ENCODE measurements at regions not wholly inside any gene's neighbourhood (a gene's known extent, or its start where the extent isn't known, plus 50 kb on each side); places are given as distances from the start of the nearest gene placed in this dataset.
A peak's percentile ranks its signal among the peaks of the same experiment; 100 is the strongest.
"Not testable (repeated sequence)": the region's sequence is repeated elsewhere in the genome, so short reads cannot be mapped to it uniquely, and the experiment has no call there.

DNA sequence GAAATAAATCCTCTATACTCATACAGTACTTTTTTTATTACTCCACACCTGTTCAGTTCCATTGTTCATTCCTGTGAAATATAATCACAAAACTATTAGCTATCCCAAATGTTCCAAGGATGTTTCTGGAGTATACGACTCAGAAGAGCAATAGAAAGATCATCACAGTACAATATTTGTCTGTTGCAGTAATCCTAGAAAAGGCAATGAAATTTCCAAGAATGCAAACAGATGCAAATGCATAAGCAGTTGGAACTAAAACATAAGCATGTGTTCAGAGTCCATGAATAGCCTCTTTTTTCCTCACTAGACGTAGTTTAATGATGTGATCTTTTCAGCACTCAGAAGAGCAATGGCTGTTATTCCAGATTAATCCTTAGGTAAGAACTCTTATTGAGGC is 55.2 kb downstream of the RTL3 start:
- no peak for DNase-seq (ENCODE audit: low read depth in 2 of 2)

DNA sequence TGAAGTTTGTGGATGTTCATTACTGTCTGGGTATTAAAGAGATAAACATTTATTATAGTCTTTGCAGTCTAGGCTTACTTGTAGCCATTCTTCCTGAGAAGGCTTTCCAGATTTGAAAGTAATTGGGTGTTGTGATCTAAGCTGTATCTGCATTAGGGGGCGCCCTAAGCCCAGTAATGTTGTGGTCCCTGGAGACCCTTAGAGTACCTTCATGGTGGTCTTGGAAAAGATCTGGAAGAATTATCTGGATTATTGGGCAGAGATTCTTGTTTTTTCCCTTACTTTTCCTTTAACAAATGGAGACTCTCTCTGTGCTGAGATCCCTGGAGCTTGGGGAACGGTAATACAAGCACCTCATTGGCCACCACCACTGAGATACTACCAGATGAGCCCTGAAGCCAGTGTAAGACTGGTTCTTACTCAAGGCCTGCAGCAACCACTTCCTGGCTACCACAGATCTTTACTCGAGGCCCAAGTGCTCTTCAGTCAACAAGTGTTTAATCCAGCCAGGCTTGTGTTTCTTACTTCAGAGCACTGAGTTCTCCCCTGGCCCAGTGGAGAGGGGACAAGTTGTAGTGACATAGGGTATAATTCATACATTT is 63.1 kb downstream of the RTL3 start:
- DNase-seq (ENCODE audit: low read depth in 2 of 2), result no peak

DNA sequence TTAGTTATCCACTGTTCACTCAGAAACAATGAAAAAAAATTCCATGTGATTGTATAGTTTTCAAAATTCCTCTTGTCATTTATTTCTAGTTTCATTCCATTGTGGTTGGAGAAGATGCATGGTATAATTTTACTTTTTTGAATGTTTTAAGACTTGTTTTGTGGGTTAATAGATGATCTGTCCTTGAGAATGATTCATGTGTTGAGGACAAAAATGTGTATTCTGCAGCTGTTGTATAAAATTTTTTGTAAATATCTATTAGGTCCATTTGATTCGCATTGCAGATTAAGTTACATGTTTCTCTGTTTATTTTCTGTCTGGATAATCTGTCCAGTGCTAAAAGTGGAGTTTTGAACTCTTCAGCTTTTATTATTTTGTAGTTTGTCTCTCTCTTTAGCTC is 65.4 kb downstream of the RTL3 start:
- no peak for DNase-seq (ENCODE audit: low read depth in 2 of 2)

DNA sequence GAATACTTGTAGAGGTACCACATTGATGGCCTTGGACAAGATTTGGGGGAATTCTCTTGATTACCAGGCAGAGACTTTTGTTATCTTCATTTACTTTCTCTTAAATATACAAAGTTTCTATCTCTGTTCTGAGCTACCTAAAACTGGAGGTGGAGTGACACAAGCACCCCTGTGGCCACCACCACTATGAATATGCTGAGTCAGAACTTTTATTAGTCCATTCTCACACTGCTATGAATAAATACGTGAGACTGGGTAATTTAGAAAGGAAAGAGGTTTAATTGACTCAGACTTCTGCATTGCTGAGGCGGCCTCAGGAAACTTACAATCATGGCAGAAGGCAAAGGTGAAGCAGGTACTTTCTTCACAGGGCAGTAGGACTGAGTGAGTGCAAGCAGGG is 67.1 kb downstream of the RTL3 start:
- no peak for DNase-seq (ENCODE audit: low read depth in 2 of 2)

DNA sequence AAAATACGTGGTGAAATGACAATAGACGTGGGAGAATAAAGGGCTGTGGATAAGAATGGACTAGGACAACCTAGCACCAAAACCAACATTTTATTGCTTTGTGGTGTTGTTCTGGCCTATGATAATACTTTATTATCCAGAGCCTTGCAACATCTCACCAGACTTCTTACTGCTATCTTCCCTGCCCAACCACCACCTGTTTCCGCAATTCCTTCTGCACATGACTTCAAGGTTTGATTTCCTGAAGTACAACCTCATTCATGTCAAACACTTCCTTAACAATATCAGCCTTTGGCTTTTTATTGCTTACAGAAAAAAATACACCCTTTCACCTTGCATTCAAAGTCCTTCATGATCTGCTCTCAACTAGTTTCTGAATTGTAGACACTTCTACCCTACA is 84.8 kb downstream of the RTL3 start:
- DNase-seq (ENCODE audit: low read depth in 2 of 2), result no peak

DNA sequence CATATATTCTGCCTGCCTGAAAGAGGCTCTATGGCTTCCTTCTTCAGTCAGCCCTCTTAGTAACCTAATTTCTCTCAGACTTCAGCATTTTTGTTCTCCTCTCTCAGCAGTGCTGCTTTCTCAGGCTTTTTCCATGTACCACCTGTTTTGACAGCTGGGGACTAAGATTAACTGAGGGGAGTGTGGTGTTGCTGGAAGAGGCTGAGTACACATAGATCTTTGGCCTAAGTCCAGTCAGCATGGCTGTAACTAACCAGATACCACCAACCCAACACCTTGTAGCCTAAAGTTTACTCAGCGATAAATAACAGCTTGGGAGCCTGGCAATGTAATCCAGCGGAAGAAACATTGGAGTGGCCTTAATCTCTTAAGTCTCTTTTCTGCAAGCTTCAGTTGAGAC is 85.5 kb downstream of the RTL3 start:
- DNase-seq (ENCODE audit: low read depth in 2 of 2), result no peak

DNA sequence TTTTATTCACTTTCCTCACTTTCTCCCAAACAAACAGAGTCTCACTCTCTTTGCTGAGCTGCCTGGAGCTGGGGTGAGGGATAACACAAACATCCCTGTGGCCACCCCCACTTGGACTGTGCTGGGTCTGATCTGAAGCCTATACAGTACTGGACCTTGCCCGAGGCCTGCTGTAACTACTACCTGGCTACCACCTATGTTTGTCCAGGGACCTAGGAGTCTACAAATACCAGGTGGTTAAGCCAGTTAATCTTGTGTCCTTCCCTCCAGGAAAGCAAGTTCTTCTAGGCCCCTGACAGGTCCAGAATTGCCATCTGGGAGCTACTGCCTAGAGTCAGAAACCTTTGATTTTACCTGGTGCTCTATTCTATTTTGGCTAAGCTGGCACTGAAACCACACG is 87.3 kb downstream of the RTL3 start:
- no peak for DNase-seq (ENCODE audit: low read depth in 2 of 2)

DNA sequence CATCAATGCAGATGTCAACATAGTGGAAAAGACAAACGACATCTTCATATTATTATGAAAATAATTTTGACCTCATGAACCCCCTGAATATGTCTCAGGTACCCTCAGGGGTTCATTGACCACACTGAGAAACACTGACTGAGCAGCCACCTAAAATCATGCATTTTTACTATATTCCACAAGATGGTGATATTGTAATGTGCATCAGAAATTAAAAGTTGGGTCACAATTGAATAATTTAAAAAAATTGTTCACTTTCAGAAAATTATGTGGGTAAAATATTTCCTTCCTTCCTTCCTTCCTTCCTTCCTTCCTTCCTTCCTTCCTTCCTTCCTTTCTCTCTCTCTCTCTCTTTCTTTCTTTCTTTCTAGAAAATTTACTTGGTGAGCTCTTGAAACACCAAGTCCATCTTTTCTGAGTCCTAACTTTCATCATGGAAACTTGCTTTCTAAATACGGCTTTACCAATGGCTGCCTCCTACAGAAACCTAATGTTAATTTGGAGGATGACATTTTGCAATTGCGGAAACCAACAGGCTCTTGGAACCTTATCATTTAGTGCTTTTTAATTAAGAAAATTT is 103.6 kb downstream of the RTL3 start:
- DNase-seq (ENCODE audit: low read depth in 2 of 2), result no peak

DNA sequence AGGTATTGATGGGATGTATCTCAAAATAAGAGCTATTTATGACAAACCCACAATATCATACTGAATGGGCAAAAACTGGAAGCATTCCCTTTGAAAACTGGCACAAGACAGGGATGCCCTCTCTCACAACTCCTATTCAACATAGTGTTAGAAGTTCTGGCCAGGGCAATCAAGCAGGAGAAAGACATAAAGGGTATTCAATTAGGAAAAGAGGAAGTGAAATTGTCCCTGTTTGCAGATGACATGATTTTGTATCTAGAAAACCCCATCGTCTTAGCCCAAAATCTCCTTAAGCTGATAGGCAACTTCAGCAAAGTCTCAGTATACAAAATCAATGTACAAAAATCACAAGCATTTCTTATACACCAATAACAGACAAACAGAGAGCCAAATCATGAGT is 106.5 kb downstream of the RTL3 start:
- DNase-seq (ENCODE audit: low read depth in 2 of 2), result not testable (repeated sequence)

DNA sequence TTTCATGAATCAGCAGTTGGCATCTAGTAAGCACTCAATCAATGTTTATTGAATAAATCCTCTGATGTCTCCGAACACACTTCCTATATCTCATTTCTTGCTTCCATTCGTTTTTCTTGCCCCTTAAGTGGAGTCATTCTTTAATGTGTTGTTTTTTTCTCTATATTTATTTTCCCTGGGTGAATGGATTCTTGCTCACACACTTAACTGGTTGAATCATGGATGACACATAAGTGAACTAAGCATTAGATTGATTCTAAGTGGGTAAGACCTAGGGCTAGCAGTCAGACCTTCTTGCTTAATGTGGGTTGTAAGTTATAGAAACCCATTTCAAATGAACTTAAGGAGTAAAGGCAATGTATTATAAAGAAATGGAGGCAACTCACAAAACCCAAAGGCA is 111.1 kb downstream of the RTL3 start:
- no peak for DNase-seq (ENCODE audit: low read depth in 2 of 2)

DNA sequence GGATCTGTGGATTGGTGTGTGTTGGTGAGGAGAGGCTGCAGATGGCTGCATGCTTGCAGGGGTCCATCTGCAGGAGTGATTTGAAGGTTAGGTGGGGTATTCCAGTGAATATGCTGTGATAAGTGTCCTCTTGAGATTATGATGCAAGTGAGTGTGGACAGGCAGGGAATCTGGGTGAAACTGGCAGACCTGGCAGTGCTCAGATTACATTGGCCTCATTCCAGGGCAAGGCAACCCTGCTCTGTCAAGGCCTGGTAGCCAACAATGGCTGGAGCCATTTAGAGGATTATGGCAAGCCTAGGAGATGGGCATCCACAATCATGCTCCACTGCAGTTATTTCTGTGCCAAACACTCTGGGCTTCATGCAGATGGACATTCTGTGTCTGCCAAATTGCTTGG is 113.9 kb downstream of the RTL3 start:
- DNase-seq (ENCODE audit: low read depth in 2 of 2), result no peak

DNA sequence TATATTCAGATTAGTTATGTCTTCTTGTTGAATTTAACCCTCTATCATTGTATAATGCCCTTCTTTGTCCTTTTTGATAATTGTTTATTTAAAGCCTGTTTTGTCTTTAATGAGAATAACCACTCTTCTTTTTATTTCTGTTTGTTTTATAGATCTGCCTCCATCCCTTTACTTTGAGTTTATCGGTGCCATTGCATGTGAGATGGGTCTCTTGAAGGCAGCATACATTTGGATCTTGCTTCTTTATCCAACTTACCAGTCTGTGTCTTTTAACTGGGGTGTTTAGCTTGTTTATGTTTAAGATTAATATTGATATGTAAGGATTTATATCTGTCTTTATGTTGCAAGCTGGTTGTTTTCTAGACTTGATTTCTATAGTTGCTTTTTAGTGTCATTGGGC is 115.8 kb downstream of the RTL3 start:
- no peak for DNase-seq (ENCODE audit: low read depth in 2 of 2)

DNA sequence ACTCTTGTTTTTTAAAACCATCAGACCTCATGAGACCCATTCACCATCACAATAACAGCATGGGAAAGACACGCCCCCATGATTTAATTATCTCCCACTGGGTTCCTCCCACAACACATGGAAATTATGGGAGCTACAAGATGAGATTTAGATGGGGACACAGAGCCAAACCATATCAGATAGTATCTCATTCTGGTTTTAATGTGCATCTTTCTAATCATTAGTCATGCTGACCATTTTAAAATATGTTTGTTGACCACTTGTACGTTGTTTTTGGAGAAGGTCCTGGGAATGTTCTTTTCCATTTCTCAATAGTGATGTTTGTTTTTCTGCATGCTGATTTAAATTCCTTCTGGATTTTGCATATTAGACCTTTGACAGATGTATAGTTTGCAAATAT is 119.0 kb downstream of the RTL3 start:
- no peak for DNase-seq (ENCODE audit: low read depth in 2 of 2)

DNA sequence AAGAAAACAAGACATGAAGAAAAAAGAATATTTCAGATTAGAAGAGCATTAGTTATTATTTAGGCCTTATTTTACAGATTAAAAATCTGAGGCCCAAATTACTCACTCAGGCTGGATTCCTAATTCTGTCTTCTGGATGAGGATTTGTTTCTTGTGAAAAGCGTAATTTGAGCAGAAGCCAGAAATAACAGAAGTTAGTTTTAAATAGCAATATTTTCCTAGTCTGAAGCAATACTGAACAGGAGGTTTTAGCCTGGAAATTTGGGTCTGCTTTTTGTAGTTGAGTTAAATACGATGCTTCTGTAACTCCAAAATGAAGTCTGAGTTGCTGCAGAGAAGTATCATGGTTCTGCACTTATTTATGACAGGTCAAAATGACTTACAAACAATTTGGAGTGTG is 124.9 kb downstream of the RTL3 start:
- no peak for DNase-seq (ENCODE audit: low read depth in 2 of 2)

DNA sequence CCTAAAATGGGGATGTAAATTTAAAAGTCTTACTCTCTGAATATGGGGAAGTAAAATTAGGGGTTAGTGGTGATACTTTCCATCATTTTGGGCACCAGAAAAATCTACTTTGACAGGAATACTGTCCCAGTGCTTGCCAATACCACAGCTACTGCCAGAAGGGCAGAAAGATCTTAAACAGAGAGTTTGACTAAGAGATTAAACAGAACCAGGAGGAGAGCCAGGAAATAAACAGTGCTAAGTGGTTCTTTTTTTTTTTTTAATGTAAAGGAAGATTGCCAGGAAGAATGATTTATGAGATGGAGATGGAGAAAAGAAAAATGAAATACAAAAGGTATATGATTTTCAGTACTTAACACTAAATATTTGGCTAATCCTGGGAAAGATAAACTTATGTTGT is 126.8 kb downstream of the RTL3 start:
- DNase-seq (ENCODE audit: low read depth in 2 of 2), result no peak

DNA sequence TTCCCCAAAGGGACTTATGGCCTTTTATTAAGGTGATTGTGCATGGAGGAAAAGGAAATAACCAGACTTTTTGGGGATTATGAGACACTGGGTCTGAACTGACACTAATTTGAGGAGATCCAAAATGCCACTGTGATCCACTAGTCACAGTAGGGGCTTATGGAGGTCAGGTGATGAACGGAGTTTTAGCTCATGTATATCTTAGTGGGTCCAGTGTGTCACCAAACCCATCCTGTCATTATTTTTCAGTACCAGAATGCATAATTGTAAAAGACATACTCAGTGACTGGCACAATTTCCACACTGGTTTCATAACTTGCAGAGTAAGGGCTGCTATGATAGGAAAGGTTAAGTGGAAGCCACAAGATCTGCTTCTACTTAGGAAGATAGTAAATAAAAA is 131.3 kb downstream of the RTL3 start:
- DNase-seq (ENCODE audit: low read depth in 2 of 2), result no peak

DNA sequence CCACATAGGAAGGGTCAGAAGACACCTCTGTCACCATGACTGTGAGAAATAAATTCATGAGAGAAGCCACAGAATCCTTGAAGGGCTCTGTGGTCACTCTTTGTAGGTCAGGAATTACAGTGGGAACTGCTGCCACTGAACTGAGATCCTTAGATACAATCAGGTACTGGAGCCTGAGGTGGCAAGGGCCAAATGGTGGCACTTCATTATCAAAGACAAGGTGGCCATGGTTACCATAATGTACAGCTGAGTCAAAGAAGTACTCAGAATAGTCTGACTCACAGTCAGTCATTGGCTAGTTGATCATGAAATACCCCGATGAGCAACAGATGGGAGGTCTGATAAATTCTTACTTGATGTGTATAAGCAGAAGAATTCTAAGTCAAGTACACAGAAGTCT is 131.9 kb downstream of the RTL3 start:
- DNase-seq (ENCODE audit: low read depth in 2 of 2), result no peak

DNA sequence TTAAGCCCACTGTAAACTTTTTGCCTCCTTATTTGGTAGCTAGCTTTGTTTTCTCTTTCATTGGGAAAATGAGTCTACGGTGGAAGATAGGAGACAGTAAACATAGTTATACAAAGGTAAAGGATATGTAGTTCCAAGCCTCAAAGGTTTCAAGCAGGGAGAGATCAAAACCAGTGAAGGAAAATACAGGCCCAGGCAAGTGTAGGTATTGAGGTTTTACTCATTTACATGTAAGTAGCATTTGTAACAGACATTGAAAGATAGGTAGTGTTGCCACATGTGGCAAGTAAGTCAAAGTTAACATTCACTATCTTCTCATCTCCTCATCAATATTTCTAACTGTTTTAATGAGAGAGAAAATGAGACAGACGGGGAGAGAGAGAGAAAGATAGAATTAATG is 136.5 kb downstream of the RTL3 start:
- DNase-seq (ENCODE audit: low read depth in 2 of 2), result no peak

DNA sequence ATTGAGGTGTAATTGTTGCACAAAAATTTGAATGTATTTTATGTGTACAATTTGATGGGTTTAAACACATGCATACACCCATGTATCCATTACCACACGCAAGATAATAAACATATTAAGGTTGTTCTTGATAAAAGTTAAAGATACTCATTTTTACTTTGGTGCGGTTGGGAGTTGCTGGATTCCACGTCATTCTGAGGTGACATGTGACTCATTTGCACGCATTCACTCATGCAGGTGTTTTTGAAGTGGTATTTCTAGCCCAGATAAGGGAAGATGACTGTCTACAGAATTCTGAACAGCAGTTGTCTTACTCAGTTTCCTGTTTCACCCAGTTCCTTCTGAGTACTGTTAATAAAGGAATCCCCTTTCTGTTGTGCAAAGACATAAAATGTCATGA is 142.0 kb downstream of the RTL3 start:
- peak; percentile 12 to 20 for DNase-seq (ENCODE audit: low read depth in 2 of 2)

DNA sequence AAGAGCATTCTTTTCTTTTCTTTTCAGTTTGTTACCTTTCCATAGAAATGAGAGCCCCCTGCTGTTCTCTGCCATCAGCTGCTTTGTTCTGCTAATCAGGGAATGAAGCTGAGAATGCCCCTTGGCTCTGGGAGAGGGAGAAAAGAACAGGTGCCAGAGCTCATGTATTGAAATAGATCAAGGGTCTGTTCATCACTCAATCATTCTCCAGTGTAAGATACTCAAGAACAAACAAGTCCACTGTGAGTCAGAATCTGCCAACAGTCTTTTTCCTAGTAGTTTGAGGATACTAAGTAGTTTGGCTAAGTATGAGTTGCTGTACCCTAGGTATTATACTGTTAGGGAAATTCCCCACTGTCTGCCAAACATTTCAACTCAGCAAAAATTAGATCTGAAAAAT is 144.3 kb downstream of the RTL3 start:
- no peak for DNase-seq (ENCODE audit: low read depth in 2 of 2)

DNA sequence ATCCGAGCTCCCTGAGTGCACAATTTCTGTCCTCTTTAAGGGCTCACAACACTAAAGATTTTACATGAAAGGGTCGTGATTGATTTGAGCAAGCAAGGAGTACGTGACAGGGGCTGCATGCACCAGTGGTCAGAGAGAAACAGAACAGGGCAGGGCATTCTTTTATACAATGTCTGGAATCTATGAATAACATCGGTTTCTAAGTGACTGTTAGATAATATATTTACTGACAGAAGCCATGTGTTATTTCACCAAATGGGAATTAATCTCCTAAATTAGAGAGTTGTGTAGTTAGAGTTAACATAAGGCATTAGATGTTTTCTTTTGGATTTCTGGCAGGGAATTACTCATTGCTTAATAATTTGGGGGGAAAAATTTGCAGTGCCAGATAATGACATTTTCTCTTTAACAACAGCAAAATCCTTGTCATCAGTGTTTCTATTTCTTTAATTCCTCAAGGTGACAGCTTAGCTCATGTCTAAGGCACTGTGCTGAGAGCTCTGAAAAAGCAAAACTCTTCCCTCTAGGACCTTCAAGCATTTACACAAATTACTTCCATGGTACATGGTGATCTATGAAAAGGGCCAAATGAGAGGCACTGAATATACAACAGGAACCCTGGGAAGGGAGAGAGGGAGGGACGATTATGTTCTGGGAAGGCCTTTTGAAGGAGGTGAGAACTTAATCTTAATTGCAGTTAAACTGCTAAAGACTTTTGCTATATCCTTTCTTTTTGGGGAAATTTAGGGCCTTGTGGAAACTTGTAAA is 145.0 kb downstream of the RTL3 start:
- DNase-seq (ENCODE audit: low read depth in 2 of 2), result no peak

DNA sequence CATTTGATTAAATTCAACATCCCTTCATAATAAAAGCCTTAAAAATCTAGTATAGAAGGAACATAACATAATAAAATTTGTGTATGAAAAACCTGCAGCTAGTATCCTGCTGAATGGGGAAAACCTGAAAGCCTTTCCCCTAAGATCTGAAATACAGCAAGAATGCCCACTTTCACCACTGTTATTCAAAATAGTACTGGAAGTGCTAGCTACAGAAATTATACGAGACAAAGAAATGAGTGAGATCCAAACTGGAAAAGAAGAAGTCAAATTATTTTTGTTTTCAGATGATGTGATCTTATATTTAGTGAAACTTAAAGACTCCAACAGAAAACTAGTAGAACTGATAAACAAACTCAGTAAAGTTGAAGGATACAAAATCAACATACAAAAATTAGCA is 152.9 kb downstream of the RTL3 start:
- DNase-seq (ENCODE audit: low read depth in 2 of 2), result no peak

DNA sequence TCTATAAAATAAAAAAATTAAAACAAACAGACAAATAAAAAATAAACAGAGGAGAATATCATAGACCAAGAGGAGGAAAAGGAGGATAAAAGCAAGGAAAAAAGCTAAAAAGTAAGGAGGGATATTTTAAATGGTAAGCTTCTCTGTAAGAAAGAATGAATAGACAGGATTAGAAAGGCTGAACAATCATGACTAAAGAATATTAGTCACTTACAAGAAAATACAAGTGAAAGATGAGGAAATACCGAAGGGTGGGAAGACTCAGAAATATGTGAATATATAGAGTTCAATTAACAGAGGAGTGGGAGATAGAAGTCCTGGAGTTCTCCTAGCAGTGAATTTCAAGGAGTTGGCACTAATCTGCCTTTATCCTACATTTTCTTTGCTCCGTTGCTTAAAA is 162.6 kb downstream of the RTL3 start:
- no peak for DNase-seq (ENCODE audit: low read depth in 2 of 2)

DNA sequence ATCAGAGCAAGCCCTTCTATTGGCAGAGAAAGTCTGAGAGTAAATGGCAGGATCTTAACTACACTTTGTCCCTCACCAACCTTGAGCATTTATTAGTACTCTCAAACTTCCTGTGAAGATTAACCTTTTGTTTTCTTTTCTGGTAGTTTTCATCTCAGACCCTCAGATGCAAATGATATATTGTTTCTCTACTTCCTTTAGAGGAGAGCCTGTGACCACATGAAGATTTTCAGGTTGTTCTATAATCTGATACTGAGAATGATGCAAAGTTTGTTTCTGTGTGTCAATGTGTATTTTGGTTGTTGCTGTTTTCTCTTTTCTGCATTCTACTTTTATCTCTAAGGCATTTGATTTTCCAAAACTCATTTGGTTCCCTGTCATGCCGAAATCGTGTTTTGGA is 165.8 kb upstream of the CYSLTR1 start:
- no peak for DNase-seq (ENCODE audit: low read depth in 2 of 2)

Data from stimulated activated CD4-positive, alpha-beta T cell treated with anti-CD3 and anti-CD28 coated beads, Interleukin-12 subunit alpha, Interleukin-12 subunit beta, amount 100 ng/mL, for 24 hours (primary cell).